GM12891 (cell line): ENCODE measurements at regions not wholly inside any gene's neighbourhood (a gene's known extent, or its start where the extent isn't known, plus 50 kb on each side); places are given as distances from the start of the nearest gene placed in this dataset.

Experiments
- DNase-seq: peaks from one replicate; pipeline ENCODE4 v3.0.0; 2011; ENCODE audit warnings: low spot score; ENCODE audit not compliant: insufficient read length
- FAIRE-seq: peaks from 2 replicates; lab custom pipeline; 2011; peaks lifted over from hg19 to GRCh38; lab: Jason Lieb, UNC
- PAX5 ChIP-seq: IDR thresholded peaks from 2 replicates; pipeline ENCODE4 v1.6.1; 2011; ENCODE audit warnings: low read length, moderate library complexity, mild to moderate bottlenecking; ENCODE audit not compliant: insufficient read depth, severe bottlenecking
- POLR2A ChIP-seq: IDR thresholded peaks from 2 replicates; pipeline ENCODE4 v1.6.1; 2011; ENCODE audit warnings: low read depth, low read length, control low read depth
- POLR2AphosphoS5 ChIP-seq: IDR thresholded peaks from 2 replicates; pipeline ENCODE4 v1.6.1; 2011; ENCODE audit warnings: low read depth, low read length, control low read depth
- POU2F2 ChIP-seq: IDR thresholded peaks from 2 replicates; pipeline ENCODE4 v1.6.1; 2011; ENCODE audit warnings: low read depth, mild to moderate bottlenecking, control low read depth, low read length, moderate library complexity
- SPI1 ChIP-seq: IDR thresholded peaks from 2 replicates; pipeline ENCODE4 v1.6.1; 2011; ENCODE audit warnings: low read depth, low read length, control low read depth
- TAF1 ChIP-seq: IDR thresholded peaks from 2 replicates; pipeline ENCODE4 v1.6.1; 2011; ENCODE audit warnings: low read depth, low read length, control low read depth

DNA sequence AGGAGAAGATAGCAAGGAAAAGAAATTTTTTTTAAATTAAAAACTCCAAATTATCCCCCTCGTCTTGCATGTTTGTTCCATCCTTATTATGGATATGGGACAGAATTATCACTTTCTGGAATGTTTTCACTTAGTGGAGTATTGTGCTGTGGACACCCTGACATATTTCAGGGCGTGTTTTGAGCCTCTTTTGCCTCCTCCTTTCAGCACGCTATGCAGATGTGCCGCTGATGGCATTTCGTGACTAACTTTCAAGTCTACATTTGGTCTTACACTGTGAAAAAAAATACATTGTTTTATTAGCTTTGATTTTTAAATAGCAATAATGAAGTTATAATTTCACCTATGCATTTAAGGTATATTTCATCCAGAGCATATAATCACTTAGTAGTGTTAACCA lies 738.7 kb downstream of the LTN1 start:
- FAIRE-seq (no peak), DNase-seq (no peak)
- TF ChIP-seq POLR2A (no peak), TAF1 (no peak), POLR2AphosphoS5 (no peak), PAX5 (no peak), POU2F2 (no peak), SPI1 (no peak)

DNA sequence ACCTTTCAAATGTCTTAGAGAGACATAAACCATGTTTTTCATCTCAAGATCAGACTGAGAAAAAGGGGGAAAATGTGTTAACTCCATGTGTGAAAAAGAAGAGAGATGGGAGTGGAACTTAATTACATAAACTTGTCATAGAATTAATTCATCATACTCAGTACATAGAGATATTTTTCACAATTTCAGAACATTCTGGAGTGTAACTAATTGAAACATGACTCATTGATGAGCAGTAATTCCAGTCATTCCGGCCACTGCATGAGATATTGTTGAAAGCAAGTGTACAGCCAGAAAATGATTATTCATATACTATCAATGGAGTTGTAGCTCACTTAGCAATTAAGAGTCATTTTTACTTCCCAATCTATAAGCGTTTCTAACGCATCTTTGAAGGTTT lies 739.3 kb downstream of the LTN1 start:
- DNase-seq (no peak), FAIRE-seq (no peak)
- TF ChIP-seq SPI1, result no peak
- no peak for TF ChIP-seq POLR2A
- no peak for TF ChIP-seq TAF1

DNA sequence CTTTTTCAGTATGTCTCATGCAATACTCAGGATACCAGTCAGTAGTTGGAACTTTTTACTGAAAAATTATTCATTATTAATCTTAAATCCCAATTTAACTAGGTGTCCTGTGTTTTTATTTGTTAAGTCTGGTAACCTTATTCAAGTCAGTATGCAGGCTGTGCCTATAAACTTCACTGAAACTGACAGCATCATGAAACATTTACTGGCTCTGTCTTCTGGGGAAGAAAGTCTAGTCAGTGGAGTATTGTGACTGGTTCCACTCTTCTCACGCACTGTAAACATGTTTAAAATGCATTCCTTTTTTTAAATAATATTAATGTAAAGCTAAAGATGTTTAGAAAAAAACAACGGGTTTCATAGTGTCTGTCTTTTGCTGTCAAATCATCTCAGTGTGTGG lies 739.7 kb downstream of the LTN1 start:
- DNase-seq (no peak), FAIRE-seq (no peak)
- TF ChIP-seq PAX5, result no peak
- no peak for TF ChIP-seq POU2F2
- no peak for TF ChIP-seq SPI1

DNA sequence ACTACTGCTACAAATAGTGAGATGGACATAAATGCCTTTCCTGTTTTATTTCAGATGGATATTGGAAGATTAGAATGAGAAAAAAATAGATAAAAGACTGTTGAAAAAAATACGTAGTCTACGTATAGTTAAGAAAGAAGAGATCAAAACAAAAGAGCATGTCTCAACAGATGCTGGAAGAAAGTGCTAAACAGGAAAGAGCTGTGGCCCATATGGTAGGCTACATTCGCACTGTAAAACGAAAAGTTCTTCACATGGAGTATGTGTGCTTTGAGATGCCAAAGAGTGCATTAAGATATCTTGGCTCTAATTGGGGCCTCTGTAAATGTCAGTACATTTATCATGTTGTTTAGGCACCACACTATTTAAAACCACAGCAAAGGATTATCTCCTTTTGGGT lies 741.7 kb downstream of the LTN1 start:
- FAIRE-seq (no peak), DNase-seq (no peak)
- no peak for TF ChIP-seq POLR2A
- TF ChIP-seq POLR2AphosphoS5, result no peak
- TF ChIP-seq TAF1, result no peak
- no peak for TF ChIP-seq PAX5
- TF ChIP-seq POU2F2, result no peak
- TF ChIP-seq SPI1, result no peak

DNA sequence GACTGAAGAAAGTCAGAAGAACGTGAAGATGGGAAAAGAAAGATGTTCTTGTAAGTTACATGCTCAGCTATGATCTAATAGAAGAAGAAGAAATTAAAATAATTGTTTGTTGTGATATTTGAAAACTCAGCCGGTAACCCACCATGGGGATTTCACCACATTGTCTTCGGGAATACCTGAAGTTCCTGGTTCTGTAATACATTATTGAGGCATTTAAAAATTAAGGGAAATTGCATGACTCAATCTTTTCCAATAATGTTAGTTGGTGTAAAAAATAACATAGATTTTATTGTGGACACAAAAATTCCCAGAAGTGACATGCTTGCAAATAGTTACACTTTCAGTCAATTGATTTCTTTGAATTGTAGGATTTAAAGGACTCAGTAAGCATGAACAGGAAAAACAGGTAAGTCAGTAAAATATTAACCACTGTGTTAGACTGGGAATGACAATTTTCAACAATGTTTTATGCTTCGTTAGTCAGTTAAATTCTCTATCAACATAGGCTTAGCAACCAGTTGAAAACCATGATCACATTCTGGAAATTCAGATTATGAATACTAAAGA lies 745.1 kb downstream of the LTN1 start:
- DNase-seq (no peak), FAIRE-seq (no peak)
- TF ChIP-seq SPI1 (no peak), POLR2A (no peak), TAF1 (no peak), PAX5 (no peak), POLR2AphosphoS5 (no peak), POU2F2 (no peak)

DNA sequence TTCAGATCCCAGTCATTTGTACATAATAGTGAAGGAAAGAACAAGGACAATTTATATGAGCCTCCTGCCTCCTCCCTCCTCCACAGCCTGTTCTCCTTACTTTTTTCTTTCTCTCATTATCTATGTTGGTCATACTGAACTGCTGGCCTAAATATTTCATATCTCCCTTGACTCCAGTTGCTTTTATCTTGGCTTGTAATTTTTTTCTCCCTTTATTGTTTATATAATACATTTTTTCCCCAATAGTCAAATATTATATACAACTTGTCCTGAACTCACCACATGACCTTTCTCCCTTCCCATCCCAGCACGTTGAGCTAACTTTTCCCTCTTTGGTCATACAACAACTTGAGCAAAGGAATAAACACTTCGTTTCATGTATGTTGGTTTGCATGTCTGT lies 752.1 kb downstream of the LTN1 start:
- no peak for TF ChIP-seq POLR2A
- TF ChIP-seq POU2F2, result no peak
- TF ChIP-seq TAF1, result no peak
- no peak for TF ChIP-seq POLR2AphosphoS5
- no peak for TF ChIP-seq PAX5
- TF ChIP-seq SPI1, result no peak
- DNase-seq (no peak), FAIRE-seq (no peak)

DNA sequence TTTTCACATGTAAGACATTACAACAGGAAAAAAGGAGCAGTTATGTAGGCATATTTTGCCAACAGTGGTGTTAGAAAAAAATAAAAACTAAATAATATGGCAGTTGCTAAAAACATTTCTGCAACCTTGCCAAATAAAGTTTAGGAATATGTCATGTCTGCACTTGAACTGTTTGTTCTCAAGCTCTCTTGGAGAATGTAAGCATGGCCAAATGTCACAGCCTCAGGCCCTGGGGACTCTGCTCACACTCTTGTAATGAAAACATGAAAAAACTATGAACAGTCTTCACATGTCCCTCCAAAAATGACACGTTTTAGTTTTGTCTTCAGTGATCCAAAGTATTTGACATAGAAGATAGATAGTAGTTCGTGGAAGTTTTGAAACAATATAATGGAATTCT lies 753.3 kb downstream of the LTN1 start:
- DNase-seq, result no peak
- TF ChIP-seq POLR2A, result no peak
- TF ChIP-seq POLR2AphosphoS5, result no peak
- no peak for TF ChIP-seq TAF1
- TF ChIP-seq PAX5, result no peak
- TF ChIP-seq SPI1, result no peak
- no peak for TF ChIP-seq POU2F2
- no peak for FAIRE-seq

DNA sequence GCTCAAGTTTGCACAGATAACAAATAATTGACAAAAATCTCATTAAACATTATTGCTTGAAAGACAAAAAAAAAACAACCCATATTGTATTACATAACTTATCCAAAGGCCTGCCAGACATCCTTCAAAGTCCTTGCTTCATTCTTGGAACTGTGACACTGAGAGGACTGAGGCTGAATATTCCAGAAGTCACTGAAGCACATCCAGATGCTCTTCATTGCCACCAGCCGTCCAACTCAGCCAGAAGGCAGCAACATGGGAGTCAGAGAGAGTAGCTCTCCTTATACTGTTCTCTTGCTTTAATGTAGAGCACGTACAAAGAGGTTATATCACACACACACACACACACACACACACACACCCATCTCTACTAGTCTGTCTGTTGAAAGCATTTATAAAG lies 755.0 kb downstream of the LTN1 start:
- FAIRE-seq (no peak), DNase-seq (no peak)
- TF ChIP-seq SPI1 (no peak), POU2F2 (no peak), POLR2A (no peak), TAF1 (no peak), POLR2AphosphoS5 (no peak), PAX5 (no peak)

DNA sequence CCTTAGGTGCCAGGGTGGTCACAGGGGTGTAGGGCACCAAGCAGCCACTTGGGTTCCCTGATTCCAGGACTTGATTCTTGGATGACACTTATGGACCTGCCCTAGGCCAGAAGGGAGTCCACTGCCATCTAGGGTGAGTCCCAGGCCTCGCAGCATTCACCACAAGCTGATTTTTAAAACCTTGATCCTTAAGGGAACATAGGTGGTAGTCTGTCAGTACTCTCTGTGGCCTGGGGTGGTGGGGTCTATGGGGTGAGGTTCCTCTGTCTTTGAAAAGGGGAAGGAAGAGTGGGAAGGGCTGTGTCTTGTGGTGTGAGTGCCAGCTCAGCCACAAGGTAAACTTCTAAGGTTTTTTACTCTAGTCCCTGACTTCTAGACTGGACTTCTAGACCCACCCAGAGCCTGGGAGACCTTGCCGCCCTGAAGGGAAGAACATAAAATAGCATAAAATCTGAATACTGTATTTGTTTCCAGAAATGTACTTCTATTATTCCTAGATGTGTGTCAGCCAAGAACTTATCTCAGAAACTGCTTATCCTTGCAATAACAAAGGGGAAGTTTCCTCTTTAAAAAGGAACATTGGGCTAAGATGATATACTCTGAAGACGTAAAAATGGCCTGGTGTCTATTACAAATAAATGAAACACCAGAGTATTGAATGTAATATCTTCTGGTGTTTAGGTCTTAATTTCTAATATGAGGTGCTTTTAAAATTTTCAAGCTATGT lies 757.3 kb downstream of the LTN1 start:
- TF ChIP-seq TAF1 (no peak), POU2F2 (no peak), SPI1 (no peak), POLR2AphosphoS5 (no peak), PAX5 (no peak), POLR2A (no peak)
- FAIRE-seq (no peak), DNase-seq (no peak)

DNA sequence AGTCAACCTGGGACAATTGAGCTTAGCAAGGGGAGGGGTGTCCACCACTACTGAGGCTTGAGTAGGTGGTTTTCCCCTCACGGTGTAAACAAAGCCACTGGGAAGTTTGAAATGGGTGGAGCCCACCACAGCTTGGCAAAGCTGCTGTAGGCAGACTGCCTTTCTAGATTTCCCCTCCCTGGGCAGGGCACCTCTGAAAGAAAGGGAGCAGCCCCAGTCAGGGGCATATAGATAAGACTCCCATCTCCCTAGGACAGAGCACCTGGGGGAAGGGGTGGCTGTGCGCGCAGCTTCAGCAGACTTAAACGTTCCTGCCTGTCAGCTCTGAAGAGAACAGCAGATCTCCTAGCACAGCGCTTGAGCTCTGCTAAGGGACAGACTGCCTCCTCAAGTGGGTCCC lies 758.4 kb downstream of the LTN1 start:
- TF ChIP-seq POU2F2 (no peak), SPI1 (no peak), POLR2AphosphoS5 (no peak)
- DNase-seq (no peak), FAIRE-seq (no peak)
